NCI-H524 (cell line): ENCODE measurements at regions not wholly inside any gene's neighbourhood (a gene's known extent, or its start where the extent isn't known, plus 50 kb on each side); places are given as distances from the start of the nearest gene placed in this dataset.

Source experiments
- DNase-seq, 2 experiments: peaks; one replicate each; lab custom pipeline; 2025; lab: John Stamatoyannopoulos, UW

DNA sequence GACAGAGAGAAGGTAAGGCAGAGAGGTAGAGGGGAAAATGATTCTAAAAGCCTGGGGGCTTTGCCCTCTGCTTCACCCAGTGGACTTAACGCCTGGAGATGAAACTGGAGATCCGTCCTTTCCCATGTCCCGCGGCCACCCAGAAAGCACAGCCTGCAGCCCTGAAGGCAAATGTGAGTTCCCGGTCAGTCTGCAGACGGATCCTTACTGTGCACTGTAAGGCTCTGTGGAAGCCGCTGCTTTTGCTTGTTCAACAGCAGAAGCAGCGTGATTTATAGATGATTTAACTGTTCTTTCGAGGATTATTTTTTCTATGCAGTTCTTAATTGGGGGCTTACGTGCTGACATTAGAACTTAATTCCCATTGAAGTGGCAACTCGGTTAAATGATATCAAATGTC, 290.4 kb downstream of the FOXL1 start:
- DNase-seq: peak in 1 of 2 experiments; percentile 32

DNA sequence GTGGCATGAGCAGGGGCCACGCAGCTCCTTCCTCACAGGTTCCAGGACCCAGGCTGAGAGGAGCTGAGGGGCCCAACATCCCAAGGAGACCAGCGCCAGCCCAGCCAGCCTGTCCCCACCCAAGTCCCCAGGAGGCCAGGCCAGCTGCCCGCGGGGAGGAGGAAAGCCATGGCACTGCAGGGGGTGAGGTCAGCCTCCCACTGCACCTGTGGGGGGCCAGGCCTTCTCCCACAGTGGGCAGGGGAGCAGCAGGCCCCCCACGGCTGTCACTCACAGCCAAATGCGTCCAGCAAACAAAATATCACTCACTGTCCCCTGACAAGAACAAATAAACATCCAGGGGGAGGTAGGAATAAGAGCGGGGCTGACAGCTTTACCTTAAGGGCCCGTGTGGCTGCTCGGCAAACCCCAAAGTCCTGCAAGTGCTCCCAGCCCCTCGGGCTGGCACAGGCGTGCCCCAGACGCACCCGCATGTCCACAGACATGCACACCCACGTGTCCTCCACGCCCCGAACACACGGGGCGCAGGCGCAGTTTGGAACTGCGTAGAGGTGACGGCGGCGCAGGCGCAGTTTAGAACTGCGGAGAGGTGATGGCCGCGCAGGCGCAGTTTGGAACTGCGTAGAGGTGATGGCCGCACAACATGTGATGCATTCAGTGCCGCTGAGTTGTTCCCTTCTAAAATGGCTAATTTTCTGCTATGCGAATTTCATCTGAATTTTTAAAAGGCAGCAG, 291.1 kb downstream of the FOXL1 start:
- no peak for DNase-seq

DNA sequence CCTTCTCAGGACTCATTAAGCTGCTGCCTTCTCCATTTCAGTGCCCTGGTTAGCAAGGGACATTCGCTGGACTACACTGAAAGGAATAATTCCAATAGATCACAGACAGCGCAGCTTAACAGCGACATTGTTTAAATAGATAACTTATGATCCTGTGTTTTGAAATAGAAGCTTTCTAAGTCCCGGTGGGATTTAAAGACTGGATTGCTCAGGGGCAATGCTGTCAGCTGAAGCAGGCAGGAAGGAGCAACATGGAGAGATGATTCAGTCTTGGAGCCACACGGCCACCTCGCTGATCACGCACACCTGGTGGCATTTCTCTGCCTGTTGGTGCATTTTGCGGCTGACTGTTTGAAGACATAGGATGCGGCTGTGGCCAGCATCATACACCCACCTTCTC, 292.0 kb downstream of the FOXL1 start:
- DNase-seq: no peak

DNA sequence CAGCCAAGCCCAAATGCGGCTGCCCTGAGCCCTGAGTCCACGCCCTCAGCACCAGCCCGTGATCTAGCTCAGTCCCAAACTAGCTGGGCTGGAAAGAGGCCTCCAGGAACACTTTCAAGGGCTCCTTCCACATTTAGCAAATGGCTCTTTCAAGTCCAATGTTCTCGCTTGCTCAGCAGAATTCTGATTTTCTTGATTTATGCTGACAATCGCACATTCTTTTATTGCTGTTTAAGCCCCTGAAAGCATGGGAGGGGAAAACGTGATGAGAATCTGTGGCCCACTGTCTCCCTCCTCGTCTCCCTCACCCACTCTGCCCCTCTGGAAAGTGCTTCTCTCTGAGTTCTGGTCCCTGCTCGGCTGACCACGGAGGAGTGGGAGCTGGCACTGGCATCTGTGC, 293.8 kb downstream of the FOXL1 start:
- no peak for DNase-seq

DNA sequence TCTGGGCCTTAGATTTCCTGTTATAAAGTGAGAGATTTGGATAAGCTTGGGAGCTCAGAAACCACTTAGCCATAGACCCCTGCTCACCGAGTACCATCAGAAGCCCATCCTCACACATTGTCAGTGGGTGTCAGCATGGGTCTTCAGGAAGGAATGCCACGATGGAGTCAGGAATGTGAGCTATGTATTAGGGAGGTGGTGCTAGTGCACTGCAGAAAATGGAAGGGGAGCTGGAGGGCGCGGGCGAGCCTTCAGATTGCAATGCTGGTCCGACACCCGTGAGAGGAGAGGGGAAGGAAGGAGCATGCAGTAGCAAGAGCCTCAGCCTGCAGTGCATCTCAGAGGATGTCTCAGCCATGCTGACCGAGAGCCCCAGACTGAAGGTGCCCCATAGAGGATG, 294.5 kb downstream of the FOXL1 start:
- DNase-seq: no peak

DNA sequence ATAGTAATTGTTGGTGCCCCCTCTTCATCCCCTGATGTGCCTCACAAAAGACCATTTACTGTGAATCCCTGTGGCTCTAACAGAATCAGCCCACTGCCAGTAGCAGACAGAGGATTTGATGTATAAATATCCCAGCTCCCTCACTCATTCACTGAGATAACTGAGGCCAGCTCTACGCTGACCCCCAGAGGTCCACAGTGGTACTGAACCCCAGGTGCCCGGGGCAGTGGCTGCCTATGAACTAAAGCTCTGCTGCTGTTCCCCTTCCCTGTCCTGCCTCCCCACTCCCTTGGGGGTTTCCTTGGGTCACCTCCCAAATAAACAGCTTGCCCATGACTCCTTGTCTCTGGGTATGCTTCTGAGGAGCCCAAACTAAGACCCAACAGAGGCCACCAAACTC, 295.8 kb downstream of the FOXL1 start:
- no peak for DNase-seq

DNA sequence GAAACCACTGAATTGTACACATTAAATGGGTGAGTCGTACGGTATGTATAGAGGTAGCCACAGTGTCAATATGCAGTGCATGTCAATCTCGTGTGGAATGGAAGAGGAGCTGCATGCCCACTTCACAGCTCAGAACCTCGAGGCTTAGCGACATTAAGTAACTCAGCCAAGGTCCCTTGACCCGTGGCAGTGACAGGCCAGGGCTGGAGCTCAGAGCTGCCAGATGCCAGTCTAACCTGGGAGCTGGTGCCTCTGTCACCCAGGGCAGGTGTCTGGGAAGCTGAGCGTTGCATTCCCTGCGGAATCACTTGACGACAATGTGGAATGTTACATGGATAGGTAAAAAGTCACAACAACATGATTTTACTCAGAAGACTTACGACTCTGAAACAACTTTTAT, 298.1 kb downstream of the FOXL1 start:
- DNase-seq: no peak

DNA sequence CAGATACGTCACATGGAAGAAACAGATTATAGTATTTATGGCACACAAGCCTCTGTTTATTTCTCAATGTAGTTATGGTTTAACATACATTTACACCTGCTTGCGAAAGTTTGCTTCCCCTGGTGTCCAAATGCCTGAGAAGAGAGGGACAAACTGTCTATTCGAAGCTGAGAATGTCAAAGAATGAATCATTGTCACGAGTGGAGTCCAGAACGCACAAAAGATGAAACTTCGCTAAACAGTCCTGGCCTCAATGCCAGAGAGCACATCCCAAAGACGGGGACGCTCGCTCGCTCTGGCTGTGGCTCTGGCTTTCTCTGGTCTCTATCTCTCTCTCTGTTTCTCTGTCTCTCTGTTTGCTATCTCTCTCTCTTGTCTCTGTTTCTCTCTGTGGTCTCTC, 298.8 kb downstream of the FOXL1 start:
- no peak for DNase-seq

DNA sequence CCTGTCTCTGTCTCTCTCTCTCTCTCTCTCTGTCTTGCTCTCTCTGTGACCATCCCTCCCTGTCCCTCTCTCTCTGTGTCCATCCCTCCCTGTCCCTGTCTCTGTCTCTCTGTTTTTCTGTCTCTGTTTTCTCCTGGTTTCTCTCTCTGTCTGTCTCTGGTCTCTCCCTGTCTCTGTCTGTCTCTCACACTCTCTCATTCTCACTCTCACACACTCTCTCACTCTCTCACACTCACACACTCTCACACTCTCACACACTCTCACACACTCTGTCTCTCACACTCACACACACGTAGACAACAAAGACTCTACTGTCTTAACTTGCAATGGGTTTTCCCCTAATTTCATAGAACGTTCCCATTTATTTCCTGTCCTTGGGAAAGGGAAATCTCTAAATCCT, 299.5 kb downstream of the FOXL1 start:
- DNase-seq: no peak

DNA sequence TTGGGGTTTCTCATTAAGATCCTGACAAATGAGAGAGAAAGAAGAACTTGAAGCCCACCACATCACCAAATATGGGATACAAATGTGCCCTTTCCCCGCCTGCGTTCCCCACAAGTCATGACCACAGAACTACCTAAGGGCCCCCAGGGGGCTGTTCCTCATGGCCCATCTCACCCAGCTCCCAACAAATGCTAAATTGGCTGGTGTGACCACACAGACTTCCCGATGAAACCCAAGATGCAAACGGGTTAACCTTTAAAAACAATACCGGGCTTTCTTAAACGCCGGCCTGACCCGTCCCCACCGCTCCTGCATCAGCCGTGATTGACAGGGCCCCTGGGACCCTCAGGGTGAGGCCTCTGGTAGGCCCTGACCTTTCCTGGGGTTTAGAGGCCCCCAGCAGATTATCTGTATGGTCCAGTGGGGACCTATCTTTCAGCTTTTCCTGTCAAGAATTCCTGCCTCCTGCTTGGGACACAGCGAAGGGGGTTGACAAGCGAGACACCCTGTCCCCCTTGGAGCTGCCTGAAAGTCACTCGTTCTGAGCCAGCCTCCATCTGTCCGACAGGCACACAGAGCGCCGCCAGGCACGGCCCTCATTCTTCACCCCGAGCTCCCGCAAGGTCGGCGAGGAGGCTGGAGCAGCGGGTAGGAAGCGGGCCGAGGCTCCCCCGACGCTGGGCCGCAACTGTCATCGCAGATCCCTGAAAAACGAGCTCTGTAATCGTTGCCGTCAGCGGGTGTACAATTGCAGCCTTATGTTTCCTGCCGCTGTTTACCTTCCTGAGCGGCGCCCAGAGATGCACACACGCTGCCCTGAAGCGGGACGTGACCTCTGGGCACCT, 300.1 kb downstream of the FOXL1 start:
- DNase-seq: no peak

DNA sequence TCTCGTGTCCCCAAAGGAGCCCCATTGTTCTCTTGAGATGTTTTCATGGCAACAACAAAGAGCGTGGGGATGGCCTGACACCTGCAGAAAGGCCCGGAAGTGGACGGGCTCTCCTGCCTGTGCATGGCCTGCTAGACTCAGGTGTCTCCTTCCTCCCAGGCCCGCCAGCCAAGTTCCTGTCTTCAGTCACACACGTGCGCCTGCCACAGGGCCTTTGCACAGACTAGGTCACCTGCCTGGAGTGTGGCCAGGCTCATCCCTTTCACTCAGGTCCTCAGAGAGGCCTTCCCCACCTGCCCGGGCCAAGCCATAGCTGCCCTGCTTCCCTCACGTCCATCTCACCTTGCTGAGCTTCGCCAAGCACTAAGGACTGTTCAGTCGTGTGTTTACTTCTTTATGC, 300.9 kb downstream of the FOXL1 start:
- DNase-seq: no peak

DNA sequence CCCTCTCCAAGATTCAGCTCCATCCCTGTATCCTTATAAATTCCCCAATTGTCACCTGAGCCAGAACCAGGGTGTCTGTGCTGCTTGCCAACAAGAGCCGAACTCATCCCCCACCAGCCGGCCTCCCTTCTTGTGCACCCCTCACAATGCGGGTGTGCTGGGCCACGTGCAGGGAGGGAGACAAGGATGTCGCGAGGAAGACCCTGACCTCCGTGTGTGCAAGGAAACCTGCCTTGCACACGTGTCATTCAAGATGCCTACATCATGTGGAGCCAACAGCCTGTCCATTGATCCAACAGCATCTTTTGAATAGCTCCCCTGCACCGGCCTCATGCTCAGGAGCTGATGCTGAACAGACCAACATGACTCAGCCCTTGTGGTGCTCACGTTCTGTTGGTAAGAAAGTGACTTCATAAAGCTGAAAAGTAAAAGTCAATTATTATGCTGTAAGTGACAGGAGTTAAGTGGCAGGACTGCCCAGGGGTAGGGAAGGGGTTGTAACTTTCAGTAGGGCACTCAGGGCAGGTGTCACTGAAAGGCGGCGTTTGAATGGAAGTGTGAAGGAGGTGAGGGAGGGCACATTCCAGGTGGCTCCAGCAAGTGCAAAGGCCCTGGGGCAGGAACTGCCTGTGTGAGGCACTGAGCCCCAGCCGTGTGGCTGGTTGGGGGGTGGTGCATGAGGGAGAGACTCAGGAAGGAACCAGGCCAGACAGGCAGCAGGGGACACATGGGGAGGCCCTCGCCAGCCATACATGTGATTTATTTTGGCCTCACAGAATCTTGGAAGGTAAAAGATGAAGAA, 302.2 kb downstream of the FOXL1 start:
- DNase-seq: no peak

DNA sequence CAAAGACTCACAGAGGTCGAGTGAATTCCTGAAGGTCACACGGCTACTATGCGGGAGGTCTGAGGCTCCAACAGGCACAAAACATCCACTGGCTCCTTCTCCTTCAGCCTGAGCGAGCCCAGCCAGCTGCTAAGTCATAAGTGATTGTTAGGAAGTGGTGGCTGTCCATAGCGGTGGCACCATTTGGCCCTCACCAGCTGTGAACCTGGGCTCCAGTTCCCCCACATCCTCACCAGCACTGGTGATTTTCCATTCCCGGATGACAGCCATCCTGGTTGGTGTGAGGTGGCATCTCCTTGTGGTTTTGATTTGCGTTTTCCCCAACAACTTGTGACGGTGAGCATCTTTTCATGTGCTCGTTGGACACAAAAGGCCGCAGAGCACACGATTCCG, 302.8 kb downstream of the FOXL1 start:
- DNase-seq: no peak

DNA sequence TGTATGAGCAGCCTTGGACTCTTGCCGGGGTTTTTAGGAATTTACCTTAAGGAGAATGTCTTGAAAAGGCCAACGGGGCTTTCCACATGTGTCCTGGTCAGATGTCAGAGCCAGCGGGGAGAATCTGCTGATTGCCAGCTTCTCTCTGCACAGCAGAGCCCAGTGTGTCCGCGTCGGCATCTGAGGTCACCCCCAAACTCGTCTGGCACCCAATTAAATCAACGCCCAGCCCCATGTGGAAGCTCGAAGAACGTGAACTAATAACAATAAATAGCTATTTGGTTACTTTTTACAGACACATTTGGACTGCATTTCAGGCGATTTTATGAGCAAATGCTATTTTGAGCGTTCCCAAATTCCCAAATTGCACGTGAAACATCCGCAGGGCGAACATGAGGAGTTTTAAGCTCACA, 303.5 kb downstream of the FOXL1 start:
- no peak for DNase-seq

DNA sequence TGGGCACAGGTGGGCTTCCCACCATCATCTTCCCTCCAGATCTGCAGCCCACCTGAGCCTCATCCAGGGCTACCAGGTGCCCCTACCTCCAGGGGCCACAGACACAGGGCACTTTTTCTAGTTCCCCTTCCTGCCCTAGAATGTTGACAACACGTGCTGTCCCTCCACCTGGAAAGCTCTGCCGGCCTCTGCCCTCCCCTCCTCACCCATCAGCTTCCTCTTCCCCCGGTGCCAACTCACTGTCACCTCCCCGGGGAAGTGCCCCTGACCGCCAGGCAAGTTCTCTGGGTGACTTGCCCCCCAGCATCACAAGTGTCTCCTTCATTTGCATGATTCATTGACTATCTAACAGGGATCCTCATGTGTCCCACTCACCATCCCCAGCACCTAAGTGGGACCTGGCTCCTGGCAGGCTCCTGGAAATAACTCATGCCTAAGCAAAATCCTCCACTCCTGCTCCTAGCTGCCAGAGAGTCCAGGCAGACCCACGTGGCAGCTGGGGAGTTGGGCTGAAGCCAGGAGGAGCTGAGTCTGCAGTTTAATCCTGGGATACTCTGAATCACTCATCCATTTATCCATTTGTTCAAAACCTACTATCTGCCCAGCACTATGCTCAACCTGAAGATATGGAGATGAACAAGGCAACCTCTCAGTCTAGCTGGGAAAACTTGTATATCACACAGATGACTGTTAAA, 304.4 kb downstream of the FOXL1 start:
- peak in 1 of 2 experiments; percentile 29 for DNase-seq

DNA sequence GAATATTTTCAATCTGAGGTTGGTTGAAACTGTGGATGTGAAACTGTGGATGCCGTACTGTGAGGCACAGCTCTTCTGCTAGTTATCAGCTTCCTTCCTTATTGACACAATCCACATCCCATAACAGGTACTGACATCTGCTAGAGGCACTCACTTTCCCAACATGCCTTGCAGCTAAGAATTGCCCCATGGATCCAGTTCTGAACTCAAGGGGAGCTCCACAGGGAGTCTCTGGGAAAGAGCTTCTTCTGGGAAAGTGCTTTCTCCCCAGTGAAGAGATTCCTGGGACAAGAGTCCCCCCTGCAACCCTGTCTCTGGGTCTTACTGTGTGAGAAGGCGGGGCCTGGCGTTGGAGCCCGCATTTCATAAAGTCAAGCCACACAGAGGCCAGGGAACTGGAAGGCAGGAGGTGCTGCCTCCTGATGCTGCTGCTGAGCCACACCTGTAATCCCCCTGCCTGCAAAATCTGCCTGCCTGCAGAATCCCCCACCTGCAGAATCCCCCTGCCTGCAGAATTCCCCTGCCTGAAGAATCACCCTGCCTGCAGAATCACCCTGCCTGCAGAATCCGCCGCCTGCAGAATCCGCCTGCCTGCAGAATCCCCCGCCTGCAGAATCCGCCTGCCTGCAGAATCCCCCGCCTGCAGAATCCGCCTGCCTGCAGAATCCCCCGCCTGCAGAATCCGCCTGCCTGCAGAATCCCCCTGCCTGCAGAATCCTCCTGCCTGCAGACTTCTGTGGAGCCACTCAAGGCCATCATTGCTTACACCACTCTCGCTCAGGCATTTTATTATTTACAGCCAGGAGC, 305.4 kb downstream of the FOXL1 start:
- peak in 1 of 2 experiments; percentile 45 for DNase-seq

DNA sequence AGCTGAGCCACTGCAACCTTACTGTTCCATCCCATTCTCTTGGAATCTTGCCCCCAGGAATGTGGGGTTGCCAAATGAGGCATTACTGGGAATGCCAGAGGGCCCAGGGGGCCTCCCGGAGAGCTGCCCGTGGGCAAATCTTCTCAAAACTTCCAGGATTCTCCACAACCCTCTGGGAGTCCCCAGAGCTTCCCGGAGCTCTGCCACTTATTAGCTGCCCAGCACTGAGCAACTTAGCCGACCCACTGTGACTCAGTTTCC, 306.0 kb downstream of the FOXL1 start:
- no peak for DNase-seq

DNA sequence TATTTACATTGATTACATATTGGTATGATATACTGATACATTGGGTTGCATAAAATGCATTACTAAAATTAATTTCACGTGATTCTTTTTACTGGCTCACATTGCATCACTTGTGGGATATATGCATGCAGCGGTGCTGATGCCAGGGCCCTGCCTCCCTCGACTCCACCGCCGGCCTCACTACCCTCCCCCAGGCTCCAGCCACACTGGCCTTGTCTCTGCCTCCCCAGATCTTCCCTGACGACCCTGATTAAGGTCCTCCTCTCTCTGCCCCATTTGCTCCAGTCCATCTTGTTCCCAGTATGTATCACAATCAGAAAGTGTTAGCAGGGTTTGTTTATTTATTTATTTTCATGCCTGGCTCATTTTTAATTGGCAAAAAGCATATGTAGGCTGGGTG, 306.8 kb downstream of the FOXL1 start:
- no peak for DNase-seq

DNA sequence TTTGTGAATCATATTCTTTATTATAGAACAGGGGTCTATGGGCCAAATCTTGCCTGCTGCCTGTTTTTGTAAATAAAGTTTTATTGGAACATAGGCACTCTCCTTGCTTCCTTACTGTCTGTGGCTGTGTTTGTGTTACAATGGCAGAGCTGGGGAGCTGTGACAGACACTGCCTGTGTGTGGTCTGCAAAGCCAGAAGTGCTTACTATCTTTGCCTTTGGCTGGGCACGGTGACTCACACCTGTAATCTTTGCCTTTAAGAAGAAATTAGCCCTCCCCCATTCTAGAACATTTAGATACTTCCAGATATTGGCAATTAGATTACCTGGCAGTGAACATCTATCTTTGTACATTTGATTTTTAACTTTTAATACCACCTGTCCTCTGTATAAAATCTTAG, 308.3 kb downstream of the FOXL1 start:
- no peak for DNase-seq

DNA sequence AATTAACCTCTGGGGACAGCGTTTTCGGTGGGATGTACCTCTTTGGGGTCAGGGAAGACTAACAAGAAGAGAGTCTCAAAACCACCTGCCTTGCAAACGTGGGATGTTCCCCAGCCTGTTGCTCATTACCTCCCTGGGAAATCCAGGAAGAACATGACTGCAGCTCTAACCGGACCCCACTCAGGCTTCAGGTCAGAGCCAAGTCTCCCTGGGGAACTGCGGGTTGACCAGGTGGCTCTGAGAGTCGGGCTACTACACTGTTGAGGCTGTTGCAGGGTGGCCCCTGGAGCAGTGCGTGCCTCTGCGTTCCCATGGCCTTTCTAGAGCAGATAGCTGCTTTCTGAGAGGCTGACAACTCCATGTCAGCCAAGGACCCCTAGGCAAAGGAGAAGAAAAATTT, 309.1 kb downstream of the FOXL1 start:
- DNase-seq: no peak

DNA sequence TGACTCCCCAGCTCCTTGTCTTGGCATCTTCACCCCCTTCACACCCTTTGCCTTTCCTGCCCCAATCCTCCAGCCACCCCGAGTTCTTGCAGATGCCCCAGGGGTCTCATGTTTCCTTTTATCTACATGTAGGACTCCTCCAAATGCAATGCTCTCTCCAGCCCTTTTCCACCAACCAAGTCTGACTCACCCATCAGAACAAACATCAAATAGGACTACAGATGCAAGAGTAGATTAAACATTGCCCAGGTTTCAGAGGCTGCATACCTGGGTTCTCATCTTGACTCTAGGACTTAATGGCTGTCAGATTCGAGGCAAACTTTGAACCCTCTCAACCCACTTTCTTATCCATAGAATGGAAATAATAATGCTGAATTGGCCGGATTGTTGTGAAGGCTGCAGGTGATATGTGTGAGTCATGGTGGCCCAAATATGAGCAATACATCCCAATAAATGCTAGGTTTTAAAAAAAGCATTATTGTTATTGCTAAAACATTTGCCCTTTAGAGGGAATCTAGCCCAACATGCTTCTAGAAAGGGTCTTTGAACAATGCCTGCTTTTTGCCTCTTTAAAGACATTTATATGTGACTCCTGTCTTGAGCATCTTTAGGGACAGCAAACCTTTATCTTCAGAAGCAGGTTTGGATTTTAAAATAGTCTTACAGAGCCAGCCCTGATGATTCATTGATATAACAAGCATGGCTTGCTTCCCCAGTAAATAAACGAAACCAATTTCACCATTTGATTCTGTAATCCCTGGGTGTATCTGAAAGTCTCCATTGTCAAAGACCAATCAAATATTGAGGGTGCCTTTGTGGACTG, 310.1 kb downstream of the FOXL1 start:
- DNase-seq: no peak
